HG03095 (cell line): ENCODE measurements at regions not wholly inside any gene's neighbourhood (a gene's known extent, or its start where the extent isn't known, plus 50 kb on each side); places are given as distances from the start of the nearest gene placed in this dataset.

ENCODE experiments used
- ATAC-seq: cut with Tn5 transposase; IDR thresholded peaks from one replicate; pipeline ENCODE4 v1.9.1; 2021; ENCODE audit warnings: moderate library complexity; ENCODE audit not compliant: unreplicated experiment

DNA sequence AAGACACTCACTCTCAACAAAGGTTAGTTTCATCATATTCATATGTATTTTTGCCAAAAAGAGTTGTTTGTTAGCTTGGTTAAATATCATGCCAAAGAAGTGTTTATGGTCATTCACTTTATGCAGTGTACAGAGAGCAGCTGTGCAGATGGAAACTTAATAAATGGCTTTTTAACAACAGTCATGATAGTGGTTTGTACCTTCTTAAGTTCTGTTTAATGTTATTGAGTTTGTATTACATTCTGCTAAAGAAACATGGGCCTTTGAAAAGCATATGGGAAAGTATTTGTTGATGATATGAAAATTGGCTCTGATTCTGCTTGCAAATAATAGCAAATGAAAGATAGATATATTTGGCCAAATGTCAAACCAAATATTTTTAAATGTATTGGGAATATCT is 607.3 kb downstream of the NCAM2 start:
- no peak for ATAC-seq

DNA sequence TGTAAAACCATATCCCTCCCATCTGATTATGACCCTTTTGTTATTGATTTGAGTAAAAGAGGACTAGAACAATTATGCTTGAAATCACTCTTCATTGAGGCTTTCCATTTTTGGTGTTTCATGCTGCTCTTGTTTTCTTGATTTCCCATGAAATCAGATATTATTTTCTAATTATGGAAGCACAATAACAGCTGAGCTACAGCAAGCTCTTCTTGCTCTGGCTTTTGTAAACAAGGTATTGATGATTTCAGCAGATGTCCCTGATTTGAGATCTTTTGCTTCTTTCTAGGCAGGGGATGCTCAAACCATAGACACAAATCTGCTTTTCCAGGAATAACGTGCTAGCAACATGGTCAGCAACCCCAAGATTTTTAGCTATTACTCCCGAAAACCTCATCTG is 607.8 kb downstream of the NCAM2 start:
- ATAC-seq = no peak

DNA sequence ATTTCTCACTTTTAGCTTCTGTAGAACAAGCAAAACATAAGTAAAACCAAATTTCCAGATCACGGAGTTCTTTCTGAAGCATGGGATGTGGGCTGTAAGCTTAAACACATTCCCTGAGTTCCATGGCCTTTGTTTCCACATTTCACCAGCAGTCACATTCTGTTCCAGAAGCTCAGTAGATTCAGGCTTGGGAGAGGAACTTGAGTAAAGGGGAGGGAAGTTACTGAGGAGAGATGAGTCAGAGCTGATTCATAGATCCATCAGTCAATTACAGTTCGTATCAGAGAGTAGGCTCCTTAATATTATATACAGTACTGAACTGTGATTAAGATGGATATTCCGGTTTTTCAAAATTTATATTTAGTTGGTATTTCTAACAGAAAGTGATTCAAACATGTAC is 614.3 kb downstream of the NCAM2 start:
- no peak for ATAC-seq

DNA sequence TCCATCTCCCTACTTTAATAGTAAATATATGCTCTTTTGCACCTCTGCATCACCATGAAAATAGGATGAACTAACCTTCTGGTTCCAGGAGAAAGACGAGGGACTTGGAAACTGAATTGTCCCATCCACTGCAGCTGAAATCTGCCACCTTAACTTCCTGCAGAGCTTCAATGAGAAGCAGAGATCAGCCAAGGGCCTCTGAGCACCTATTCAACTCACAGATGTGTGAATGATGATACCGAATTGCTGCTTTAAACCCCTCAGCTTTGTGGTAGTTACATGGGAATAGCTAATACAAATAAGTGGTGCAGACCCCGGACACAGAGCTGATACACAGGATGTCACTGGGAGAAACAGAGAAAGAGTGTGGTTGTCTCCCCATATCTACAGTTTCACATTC is 616.8 kb downstream of the NCAM2 start:
- ATAC-seq = no peak

DNA sequence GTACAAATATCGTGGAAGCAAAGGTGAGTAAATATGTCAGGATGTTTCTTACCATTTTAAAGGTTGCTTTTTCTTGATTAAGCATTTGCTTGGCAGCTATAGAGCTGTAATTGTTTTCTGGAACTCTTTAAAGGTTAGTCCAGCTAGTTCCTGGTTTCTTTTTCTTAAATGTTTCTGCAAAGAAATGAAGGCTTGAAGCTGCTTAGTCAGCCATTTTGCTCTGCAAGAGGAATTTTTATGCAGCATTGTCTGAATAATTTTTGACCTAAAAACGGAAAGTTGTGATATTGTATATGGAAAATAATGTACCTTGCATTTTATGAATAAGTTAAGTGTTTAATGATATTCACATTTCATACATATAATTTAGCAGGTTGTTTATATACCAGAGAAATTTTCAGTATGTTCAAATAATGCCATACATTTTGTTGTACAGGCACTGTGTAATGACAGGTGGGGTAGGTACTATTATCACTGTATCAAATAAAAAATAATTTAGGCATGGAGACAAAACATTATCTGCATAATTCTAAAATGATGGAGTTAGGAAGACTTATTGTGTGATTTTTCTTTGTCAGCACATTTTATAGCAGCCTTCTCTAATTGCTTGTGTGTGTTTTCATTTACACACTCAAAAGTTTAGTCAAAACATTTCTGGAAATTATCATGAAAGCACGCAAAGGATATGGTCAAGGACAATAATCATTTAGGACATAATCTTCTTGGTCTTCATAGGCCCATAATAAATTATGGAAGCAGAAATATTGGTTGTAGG is 624.4 kb downstream of the NCAM2 start:
- no peak for ATAC-seq

DNA sequence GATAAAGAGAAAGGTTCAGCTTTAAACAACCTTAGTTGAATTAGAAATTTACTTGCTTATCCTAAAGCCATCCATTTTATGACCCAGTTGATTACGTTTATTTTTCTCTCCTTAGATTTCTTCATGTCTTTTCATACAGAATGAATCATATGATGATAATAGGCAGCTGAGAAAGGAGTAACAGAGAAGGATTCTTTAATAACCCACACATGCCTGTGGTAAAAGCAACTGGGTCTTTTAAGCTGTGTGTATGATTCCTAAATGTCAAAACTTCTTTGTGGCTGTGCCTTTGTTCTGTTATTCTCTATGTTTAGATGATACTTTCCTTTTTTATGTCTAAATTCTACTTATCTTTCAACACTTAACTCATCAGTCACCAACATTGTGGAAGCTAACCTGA is 626.5 kb downstream of the NCAM2 start:
- ATAC-seq = no peak

DNA sequence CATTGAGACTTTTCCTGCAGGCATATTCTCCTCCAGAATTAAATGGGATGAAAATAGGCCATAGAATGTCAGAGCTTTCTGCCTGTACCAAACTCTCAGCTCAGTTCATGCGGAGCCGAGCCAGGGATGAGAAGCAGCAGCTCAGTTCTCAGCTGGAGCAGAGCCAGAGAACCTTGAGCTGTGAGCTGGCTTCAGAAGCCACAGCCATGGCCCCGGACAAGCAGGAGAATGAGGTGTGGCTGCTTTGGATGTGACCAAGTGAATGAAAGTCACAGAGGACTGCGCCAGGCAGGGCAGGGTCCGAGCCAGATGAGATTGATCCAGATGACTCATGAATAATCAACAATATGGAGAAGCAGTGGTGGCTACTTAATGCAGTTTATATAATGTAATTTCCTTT is 633.8 kb downstream of the NCAM2 start:
- no peak for ATAC-seq

DNA sequence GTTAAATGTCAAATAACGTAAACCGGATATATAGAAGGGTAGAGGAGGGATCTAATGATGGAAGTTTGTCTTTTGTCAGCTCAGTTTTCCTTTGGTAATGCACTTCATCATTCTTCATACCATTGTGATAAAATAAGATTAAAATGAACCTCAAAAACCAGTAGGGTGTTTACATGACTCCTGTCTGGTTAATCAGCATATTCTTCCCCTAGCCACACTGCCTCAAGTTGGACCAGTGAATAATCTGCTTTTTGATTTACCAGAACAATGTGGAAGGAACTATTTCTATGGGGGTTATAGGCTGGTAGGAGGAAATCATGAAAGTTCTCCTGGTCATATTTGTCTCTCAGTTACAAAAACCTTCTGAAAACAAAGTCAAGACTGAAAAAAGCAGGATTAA is 634.7 kb downstream of the NCAM2 start:
- no peak for ATAC-seq

DNA sequence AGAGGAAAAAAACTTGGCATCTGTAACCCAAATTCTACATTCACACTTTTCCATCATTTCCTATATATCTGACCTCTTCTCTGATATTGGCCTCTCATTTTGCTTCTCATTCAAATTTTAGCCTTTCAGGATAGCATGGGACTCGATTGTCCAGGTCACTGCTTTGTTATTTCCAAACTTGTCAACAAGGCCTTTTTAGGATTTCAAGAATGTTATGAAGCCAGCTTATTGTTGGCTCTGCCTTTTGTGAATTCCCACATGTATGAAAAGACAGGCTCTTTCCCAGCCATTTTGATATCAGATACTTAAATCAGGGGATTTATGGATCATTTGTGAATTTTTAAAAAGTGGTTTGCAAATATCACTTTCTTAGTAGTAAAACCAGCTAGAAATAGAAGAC is 663.5 kb downstream of the NCAM2 start:
- ATAC-seq = no peak

DNA sequence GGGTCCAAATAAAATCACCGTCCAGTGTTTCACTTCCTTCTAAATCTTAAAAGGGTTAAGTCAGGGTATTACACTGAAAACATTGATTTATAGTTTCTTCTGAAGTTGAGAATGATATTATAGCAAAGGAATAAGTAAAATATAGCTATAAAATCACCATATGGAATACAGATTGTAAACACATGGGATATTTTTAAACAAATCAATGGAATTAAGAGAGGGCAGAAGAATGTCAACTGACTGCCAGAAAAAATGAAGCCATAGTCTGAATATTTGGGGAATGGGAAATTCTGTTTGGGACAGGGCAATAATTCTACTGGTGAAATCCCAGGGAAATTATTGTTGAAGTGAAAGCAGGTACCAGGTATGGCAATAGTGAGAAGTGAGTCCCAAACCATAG is 664.6 kb downstream of the NCAM2 start:
- ATAC-seq = no peak

DNA sequence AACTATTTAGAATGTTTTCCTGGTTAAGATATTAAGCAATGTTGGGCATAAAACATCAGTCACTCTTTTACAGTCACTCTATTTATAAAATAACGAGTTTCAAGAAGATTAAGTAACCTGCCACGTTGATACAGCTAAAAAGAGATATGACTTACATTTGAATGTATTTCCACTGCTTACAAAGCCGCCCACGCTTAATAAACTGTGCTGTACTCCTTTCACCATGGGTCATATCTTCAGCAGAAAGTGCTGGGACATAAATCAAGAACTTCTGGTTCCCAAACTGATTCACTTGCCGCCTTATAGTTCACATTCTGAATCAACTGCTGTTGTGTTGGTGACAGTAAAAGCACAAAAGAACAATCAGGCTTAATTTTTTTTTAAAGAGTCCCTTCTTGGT is 666.7 kb downstream of the NCAM2 start:
- ATAC-seq = no peak

DNA sequence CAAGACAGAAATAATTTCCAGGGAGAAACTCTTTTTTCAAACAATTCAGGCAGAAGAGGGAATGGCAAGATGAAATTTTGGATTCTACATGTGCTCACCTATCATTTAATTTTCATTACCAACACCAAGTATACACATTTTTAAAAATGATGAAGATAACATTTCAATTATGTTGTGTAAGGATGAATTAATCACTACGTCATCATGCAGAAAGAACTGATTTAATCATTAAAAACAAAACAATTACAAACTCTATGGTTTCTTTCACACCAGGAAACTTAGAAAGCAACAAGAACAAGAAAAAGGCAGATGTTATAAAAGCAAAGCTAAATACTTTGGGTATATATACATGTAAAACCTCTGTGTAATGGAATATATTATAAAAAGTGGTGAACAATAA is 668.5 kb downstream of the NCAM2 start:
- ATAC-seq = no peak

DNA sequence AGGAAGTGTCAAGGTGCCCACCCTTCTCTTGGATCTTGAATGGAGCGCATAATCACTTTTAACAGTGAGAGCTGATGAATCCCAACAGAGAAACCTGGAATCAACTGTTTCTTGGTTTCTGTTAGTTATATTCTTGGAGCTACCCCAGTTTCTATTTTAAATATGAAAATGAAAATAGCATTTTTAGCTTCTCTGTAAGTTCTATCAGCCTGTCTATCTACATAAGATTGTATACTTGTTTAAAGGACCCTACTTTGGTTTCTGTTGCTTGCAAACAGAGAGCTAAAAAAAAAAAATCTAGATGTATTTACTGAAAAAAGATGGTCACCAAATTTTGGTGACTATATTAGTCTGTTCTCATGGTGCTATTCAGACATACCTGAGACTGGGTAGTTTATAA is 670.0 kb downstream of the NCAM2 start:
- ATAC-seq = no peak

DNA sequence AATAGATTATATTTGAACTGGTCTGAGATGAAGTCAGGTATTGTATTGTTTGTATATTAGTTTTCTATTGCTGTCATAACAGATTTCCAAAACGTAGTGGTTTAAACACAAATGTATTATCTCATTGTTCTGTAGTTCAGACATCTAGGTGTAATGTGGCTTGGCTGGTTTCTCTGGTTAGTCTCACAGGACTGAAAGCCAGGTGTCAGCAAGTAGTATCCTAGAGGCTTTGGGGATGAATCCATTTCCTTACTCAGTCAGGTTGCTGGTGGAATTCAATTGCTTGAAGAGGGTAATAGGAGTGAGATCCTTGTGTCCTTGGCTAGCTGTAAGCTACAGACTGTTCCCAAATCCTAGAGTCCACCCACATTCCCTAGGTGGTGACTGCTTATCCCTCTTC is 675.8 kb downstream of the NCAM2 start:
- no peak for ATAC-seq

DNA sequence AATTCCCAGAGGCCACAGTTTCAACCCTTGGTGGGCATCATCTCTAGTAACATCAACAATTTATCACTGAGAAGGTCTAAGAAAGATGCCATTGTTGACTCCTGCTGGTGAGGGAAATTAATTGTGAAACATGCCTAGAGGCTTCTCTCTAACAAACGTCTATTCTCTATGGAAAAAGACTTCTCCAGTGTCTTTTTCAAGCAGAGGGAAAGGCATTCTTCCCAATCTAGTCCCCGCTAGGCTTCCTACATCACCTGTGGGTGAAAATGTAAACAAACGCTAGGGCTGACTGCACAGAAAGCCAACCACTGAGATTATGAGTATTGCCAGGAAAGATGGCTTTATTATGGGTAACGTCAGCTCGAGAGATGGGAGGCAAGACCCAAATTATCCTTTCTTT is 677.4 kb downstream of the NCAM2 start:
- ATAC-seq = no peak

DNA sequence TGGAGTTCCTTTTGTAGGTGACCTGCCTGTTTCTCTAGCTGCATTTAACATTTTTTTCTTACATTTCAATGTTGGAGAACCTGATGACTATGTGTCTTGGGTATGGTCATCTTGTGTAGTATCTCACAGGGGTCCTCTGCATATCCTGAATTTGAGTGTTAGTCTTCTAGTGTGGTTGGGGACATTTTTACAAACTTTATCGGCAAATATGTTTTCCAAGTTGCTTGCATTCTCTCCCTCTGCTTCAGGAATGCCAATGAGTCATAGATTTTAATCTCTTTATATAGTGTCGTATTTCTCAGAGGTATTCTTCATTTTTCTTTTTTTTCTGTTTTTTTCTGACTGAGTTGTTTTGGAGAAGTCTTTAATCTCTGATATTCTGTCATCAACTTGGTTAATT is 684.0 kb downstream of the NCAM2 start:
- no peak for ATAC-seq

DNA sequence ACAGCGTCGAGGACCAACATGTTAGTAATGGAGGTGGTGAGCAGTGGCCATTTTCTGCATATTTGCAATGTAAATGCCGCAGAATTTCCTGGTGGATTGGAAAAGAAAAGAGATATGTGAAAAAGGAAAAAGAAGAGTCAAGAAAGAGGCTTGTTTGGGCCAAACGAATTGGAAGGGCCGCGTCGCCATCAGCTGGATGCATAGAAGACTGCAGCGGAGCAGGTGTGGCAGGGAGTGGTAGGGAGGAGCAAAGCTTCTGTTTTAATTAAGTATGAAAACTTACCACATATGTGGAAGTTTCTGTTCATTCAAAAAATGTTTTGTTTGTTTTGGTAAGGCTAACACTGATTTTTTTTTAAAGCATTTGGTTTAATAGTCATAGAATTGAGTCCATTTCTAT is 690.7 kb downstream of the NCAM2 start:
- ATAC-seq = no peak

DNA sequence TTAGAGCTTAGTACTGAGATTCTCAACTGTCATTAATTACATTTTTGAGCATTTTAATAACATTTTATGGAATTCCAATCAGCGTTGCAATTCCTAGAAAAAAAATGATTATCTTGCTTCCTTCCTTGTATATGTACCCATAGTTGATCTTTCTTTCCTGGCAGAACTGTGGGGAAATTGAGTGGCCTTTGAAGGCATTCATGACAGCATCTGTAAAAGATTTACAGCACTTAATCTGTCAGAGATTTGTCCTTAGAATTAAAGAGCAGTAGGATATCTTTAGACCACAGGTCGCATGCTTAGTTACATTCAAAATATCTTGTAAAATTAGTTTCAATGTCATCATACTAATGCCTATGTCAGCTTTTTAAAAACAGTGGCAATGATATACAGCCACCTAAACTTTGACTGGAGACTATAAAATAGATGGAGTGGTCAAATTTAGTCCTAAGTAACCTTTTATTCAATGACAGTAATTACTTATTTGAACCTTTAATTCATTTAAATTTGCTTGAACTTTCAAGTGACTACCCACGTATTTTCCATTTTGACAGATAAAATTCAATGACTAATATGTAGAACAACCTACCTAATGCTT is 692.0 kb downstream of the NCAM2 start:
- no peak for ATAC-seq

DNA sequence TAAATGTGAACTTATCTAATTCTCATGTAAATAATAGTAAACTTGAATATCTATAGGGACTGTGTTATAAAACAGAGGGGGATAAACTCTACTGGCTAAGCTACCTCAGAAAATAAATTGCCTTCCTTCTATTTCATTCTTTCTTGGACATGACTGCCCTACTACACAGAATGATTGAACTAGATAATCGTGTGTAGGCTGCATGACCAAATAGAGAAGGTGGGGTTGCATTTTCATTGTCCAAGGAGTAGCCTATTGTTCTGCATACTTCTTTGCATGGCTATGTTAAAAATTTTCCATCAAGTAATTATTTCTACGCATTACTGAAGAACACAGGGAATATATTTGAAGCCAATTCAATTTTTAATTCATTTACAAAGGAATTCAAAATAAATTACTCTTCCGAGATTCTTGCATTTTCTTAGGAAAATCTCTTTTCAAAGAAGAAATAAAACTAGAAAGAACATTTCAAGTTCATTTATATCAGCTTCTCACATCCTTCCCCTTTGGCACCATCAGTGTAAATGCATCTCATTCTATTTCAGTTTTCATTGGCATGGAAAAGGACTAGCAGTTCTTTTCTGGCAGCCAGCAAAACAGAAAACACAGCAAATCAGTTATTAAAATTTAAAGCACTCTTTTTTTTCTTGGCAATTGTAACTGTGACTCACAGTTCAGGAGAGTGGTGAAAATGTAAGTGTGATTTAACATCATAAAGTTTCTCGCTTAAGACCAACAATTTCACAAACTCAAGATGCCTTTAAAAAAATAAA is 714.7 kb downstream of the NCAM2 start:
- no peak for ATAC-seq

DNA sequence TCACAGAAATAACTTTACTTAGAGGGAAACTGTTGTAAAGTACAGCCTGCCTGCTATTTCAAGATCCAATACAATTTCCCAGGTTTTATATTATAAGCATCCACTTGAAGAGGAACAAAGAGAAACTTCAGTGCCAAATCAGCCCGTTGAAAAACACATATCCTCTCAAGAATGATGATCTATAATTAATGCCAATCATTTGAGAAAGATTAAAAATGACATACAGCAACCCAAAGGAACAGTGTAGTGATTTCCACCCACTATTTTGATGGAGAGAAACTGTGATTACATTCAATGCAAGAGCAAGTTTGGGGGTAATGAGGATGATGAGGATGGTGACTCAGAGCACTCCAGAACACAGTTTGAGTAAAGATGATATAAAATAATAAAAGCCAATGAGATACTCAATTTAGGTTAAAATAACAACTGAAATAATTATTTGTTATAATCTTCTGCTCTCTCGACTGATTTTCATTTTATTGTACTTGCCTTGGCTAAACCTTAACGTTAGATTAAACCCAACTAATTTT is 715.5 kb downstream of the NCAM2 start:
- ATAC-seq = no peak

DNA sequence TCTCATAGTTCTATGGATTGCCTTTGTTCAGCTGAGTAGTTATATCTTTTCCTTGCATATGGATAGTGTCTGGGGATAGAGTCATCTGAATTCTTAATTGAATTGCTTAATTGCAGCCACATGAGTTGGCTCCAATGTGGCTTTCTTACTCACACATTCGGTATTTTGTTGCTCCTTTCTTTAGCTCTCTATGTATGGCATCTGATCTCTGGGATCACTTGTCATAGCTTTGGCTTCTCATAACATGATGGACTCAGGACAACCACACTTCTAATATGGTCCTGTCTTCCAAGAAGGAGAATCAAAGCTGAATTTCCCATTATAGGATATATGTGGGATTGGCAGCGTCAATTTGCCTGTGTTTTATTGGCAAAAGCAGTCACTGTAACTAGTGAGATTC is 716.2 kb downstream of the NCAM2 start:
- no peak for ATAC-seq
